DND-41 (cell line): ENCODE measurements at regions not wholly inside any gene's neighbourhood (a gene's known extent, or its start where the extent isn't known, plus 50 kb on each side); places are given as distances from the start of the nearest gene placed in this dataset.

ENCODE experiments used
- EZH2 ChIP-seq: IDR thresholded peaks from 3 replicates; pipeline ENCODE4 v1.6.1; 2012; ENCODE audit warnings: borderline replicate concordance, low read depth, mild to moderate bottlenecking, moderate library complexity, low read length, inconsistent platforms; ENCODE audit not compliant: severe bottlenecking
- TF ChIP-seq, protein P1 (sequence below): IDR thresholded peaks from 2 replicates; pipeline ENCODE4 v1.5.1; 2012; ENCODE audit warnings: borderline replicate concordance, low read length, moderate library complexity, mild to moderate bottlenecking; ENCODE audit not compliant: poor library complexity, severe bottlenecking; ENCODE audit errors: extremely low read depth

DNA sequence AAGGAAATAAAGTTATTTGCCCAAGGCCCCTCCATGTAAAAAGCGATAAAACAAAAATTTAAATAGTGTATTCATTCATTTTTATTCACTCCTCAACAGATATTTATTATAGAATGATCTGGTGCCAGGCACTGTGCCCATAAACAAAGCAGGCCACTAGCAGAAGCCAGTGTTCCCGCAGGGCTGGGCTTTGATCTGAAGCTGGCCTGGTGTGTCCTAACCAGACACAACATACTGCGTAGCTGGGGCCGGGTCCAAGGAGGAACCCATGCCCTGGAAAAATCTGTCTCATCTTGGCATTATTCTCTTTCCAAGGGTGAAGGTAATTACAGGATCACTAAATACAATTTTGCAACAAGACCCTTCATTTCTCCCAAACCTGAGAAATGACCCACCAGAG lies 537.4 kb upstream of the CDH5 start:
- no peak for TF ChIP-seq EZH2
- TF ChIP-seq, protein P1, sequence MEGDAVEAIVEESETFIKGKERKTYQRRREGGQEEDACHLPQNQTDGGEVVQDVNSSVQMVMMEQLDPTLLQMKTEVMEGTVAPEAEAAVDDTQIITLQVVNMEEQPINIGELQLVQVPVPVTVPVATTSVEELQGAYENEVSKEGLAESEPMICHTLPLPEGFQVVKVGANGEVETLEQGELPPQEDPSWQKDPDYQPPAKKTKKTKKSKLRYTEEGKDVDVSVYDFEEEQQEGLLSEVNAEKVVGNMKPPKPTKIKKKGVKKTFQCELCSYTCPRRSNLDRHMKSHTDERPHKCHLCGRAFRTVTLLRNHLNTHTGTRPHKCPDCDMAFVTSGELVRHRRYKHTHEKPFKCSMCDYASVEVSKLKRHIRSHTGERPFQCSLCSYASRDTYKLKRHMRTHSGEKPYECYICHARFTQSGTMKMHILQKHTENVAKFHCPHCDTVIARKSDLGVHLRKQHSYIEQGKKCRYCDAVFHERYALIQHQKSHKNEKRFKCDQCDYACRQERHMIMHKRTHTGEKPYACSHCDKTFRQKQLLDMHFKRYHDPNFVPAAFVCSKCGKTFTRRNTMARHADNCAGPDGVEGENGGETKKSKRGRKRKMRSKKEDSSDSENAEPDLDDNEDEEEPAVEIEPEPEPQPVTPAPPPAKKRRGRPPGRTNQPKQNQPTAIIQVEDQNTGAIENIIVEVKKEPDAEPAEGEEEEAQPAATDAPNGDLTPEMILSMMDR, result no peak
